Activated CD4-positive, alpha-beta T cell treated with anti-CD3 and anti-CD28 coated beads, Interleukin-2, amount 10 ng/mL, durations not matched to agents 7 days and 5 days (primary cell): ENCODE measurements at regions not wholly inside any gene's neighbourhood (a gene's known extent, or its start where the extent isn't known, plus 50 kb on each side); places are given as distances from the start of the nearest gene placed in this dataset.
"Not testable (repeated sequence)": the region's sequence is repeated elsewhere in the genome, so short reads cannot be mapped to it uniquely, and the experiment has no call there.

ENCODE experiments used
- CTCF ChIA-PET: fragments of 350-600 bp; sonication (Branson Sonifier 250); formaldehyde crosslinking; loops from one replicate; lab custom pipeline; 2021; ENCODE audit warnings: antibody characterized with exemption; lab: Charles Lee
- POLR2A ChIA-PET: fragments of 350-600 bp; sonication (Branson Sonifier 250); formaldehyde crosslinking; loops from one replicate; lab custom pipeline; 2021; ENCODE audit warnings: antibody characterized with exemption; lab: Charles Lee
- DNase-seq: peaks from one replicate; pipeline ENCODE4 v3.0.0-alpha.2; 2020
- H3K27ac Mint-ChIP-seq: one replicate; pipeline ENCODE4 v1.8.0; 2021; ENCODE audit warnings: mild to moderate bottlenecking, moderate library complexity, mixed read lengths
- H3K27me3 Mint-ChIP-seq: one replicate; pipeline ENCODE4 v1.8.0; 2021; ENCODE audit warnings: mixed read lengths
- H3K36me3 Mint-ChIP-seq: one replicate; pipeline ENCODE4 v1.8.0; 2021; ENCODE audit warnings: low read depth, mixed read lengths
- H3K4me1 Mint-ChIP-seq: one replicate; pipeline ENCODE4 v1.8.0; 2021; ENCODE audit warnings: mixed read lengths
- H3K4me3 Mint-ChIP-seq: one replicate; pipeline ENCODE4 v1.8.0; 2021; ENCODE audit warnings: mild to moderate bottlenecking, moderate library complexity, mixed read lengths
- H3K9me3 Mint-ChIP-seq: one replicate; pipeline ENCODE4 v1.8.0; 2021; ENCODE audit warnings: mixed read lengths

DNA sequence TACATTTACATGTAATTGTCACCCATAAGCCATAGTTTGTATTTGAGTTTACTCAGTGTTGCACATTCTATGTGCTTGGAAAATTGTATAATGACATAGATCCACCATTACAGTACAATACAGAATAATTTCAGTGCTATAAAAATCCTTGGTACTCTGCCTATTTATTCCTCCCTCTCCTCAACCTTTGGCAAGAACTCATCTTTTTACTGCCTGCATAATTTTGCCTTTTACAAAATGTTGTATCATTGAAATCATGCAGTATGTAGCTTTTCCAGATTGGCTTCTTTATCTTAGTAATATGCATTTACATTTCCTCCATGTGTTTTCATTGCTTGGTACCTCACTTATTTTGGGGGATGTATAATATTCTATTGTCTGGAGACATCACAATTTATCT is 786.9 kb upstream of the SEMA6D start:
- no peaks in the 10 kb centered on the region for H3K27me3 Mint-ChIP-seq
- H3K36me3 Mint-ChIP-seq: no peaks in the 10 kb centered on the region
- no peaks in the 10 kb centered on the region for H3K4me1 Mint-ChIP-seq
- peaks cover 2% of the 10 kb centered on the region for H3K9me3 Mint-ChIP-seq
- ChIA-PET CTCF (no interaction called here), POLR2A (no interaction called here)
- H3K27ac Mint-ChIP-seq: no peak overlapping the region
- H3K4me3 Mint-ChIP-seq: no peak overlapping the region
- DNase-seq: no peak

DNA sequence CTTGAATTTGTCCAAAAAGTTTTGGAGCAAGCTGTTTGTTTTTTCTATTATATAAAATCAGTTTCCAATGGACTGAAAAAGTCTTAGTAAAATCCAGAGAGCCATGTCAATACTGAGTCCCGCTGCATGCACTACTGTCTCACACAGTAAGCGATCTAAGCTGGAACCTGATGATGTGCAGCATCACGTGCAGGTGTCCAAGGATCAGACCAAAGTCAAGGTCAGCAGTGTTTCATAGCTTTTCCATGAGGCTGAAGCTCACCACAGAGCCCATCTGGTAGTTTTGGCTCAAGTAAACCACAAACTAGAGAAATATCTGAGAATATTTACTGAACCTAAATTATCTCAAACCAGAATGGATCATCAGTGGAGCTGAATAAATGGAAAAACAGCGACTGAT is 784.0 kb upstream of the SEMA6D start:
- CTCF ChIA-PET: no interaction called here
- POLR2A ChIA-PET: no interaction called here
- H3K9me3 Mint-ChIP-seq: peaks cover 2% of the 10 kb centered on the region
- no peak overlapping the region for H3K27ac Mint-ChIP-seq
- H3K4me1 Mint-ChIP-seq: no peaks in the 10 kb centered on the region
- no peaks in the 10 kb centered on the region for H3K27me3 Mint-ChIP-seq
- no peaks in the 10 kb centered on the region for H3K36me3 Mint-ChIP-seq
- H3K4me3 Mint-ChIP-seq: no peak overlapping the region
- DNase-seq: no peak

DNA sequence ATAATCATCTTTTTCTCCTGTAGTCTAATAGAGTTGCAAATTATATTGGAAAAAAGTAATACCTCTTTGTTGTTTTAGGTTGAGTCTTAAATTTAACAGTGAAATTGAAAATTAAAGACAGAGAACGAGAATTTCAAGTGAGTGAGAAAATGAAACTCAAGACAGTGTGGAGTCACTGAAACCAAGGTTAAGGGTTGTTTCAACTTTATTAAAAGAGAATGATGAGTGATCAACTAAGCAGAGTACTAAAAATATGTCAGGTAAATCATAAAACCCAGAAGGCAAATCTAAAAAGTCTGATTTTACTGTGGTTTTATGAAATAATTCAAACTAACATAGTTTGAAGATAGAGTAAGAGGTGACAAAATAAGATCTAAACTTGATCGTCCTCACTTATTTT is 782.5 kb upstream of the SEMA6D start:
- ChIA-PET CTCF (no interaction called here), POLR2A (no interaction called here)
- H3K4me3 Mint-ChIP-seq: no peak overlapping the region
- no peaks in the 10 kb centered on the region for H3K36me3 Mint-ChIP-seq
- no peak overlapping the region for H3K27ac Mint-ChIP-seq
- no peak for DNase-seq
- H3K27me3 Mint-ChIP-seq: no peaks in the 10 kb centered on the region
- H3K4me1 Mint-ChIP-seq: no peaks in the 10 kb centered on the region
- peaks cover 7% of the 10 kb centered on the region for H3K9me3 Mint-ChIP-seq

DNA sequence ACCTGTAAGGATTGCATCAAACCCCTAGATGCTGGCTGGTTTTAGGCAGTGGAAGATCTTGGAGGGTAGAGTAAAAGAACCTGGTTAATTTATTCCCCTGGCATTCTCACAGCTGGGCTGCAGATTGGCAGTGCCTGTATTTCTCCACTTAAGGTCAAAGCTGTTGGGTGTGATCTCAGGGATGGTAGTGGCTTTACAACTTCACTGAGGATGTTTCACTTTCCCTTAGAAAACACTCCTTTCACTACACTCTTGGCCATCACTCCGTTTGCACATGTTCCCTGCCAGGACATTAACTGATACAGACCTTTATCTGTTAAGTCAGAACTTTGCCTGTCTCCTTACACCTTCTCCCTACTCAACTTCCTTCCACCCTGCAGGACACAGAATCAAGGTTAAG is 779.1 kb upstream of the SEMA6D start:
- POLR2A ChIA-PET: no interaction called here

DNA sequence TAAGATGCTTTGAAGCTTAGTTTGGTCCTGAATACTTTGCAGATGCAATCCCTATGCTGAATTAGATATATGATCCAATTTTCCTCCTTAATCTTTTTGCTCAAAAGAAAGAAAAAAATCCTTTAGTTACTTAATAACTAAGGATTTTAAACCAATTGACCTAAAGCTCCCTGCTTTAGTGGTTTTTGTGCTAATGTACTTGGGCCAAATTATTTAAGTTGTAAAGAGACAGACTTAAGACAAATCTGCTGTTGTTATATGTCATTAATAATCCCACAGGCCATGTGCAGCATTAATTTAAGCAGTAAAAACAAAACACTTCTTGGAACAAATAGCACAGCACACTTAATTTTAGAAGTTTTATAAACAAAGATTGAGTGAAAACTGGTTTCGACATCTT is 776.1 kb upstream of the SEMA6D start:
- Mint-ChIP-seq H3K4me1 (no peaks in the 10 kb centered on the region), H3K36me3 (no peaks in the 10 kb centered on the region), H3K27me3 (no peaks in the 10 kb centered on the region), H3K4me3 (no peak overlapping the region), H3K9me3 (peaks cover 18% of the 10 kb centered on the region), H3K27ac (no peak overlapping the region)
- ChIA-PET POLR2A (no interaction called here), CTCF (no interaction called here)
- DNase-seq: no peak

More for the DNA sequence above, 779.1 kb upstream of the SEMA6D start:
- DNase-seq: no peak
- Mint-ChIP-seq H3K27me3 (no peaks in the 10 kb centered on the region), H3K36me3 (no peaks in the 10 kb centered on the region), H3K27ac (no peak overlapping the region), H3K4me3 (no peak overlapping the region), H3K9me3 (peaks cover 17% of the 10 kb centered on the region), H3K4me1 (no peaks in the 10 kb centered on the region)
- CTCF ChIA-PET: no interaction called here

DNA sequence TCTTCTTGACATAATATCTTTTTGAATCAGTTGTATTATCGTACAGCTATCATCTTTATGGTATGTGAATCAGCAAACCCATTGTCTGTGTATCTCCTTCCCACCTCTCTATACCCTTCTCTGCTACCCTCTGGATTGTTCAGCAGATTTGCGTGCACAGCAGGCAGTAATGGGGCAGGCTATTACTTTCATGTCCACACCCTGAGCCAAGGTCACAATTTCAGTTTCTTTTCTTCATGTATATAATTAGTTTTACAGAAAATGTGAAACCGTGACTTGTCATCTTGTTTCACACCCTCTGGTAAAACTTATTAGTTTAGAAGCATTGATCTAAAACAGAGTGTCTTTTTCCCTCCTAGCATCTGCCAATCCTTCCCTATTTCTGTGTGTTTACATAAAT is 770.4 kb upstream of the SEMA6D start:
- H3K9me3 Mint-ChIP-seq: peaks cover 20% of the 10 kb centered on the region
- H3K27me3 Mint-ChIP-seq: no peaks in the 10 kb centered on the region
- no peak overlapping the region for H3K27ac Mint-ChIP-seq
- ChIA-PET CTCF (interaction anchor here (0.5 kb wide), 1 partner anchor 1243 kb away, joined by 4 read pairs; no protein-coding TSS in a partner anchor), POLR2A (no interaction called here)
- no peaks in the 10 kb centered on the region for H3K36me3 Mint-ChIP-seq
- H3K4me3 Mint-ChIP-seq: no peak overlapping the region
- no peak for DNase-seq
- H3K4me1 Mint-ChIP-seq: no peaks in the 10 kb centered on the region

DNA sequence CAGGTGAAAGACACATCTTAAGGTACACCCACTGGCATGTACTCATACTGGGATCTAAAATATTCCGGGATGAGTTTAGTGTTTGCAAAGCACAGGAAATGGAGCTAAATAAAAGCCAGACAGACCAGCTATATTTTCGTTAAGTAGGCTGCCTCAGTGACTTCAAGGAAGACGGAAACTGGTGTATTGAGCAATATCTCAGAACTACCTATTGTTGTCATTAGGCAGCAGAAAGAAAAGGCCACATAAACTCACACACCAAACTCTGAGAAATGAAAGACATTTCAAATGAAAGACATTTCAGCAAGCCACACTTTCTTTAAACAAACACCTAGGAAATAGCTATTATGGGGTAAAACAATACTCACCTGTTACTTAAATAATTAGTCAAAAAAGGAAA is 761.7 kb upstream of the SEMA6D start:
- H3K4me3 Mint-ChIP-seq: no peak overlapping the region
- no peaks in the 10 kb centered on the region for H3K4me1 Mint-ChIP-seq
- H3K27ac Mint-ChIP-seq: no peak overlapping the region
- no peak for DNase-seq
- ChIA-PET POLR2A (no interaction called here), CTCF (no interaction called here)
- no peaks in the 10 kb centered on the region for H3K36me3 Mint-ChIP-seq
- H3K27me3 Mint-ChIP-seq: no peaks in the 10 kb centered on the region
- peaks cover 6% of the 10 kb centered on the region for H3K9me3 Mint-ChIP-seq

DNA sequence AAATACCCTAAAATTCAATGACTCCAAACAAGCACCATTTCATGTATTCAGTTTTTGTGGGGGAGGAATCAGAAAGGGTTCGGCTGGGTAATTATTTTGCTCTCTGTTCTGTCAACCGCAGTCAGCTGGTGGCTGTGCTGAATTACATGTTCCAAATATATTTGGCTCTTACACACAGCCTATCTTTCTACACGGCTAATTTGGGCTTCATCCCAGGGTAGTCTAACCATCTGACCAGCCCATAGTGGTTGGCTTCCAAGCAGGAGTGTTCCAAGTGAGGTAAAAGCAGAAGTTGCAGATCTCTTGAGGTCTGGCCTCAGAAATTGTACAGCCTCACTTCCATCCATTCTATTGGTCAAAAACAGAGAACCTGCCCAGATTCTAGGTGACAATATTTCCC is 760.8 kb upstream of the SEMA6D start:
- no peak overlapping the region for H3K27ac Mint-ChIP-seq
- ChIA-PET CTCF (no interaction called here), POLR2A (no interaction called here)
- no peaks in the 10 kb centered on the region for H3K36me3 Mint-ChIP-seq
- peaks cover 5% of the 10 kb centered on the region for H3K9me3 Mint-ChIP-seq
- H3K4me1 Mint-ChIP-seq: no peaks in the 10 kb centered on the region
- DNase-seq: no peak
- H3K4me3 Mint-ChIP-seq: no peak overlapping the region
- H3K27me3 Mint-ChIP-seq: no peaks in the 10 kb centered on the region

DNA sequence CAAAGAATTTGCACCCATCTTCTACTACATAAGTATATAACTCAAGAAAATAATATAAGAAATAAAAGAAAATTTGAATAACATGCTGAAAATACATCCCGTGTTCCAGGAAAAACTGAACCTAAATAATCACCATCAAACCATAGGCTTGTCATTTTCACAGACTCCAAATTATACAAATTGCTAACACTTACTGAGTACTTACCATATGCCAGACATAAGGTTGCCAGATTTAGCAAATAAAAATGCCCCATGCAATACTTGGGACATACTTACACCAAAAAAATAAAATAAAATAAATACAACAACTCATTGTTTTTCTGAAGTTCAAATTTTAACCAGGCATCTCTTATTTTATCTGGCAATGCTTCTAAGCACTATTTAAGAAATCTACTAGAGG is 760.4 kb upstream of the SEMA6D start:
- no peak overlapping the region for H3K27ac Mint-ChIP-seq
- DNase-seq: no peak
- POLR2A ChIA-PET: no interaction called here
- H3K9me3 Mint-ChIP-seq: peaks cover 3% of the 10 kb centered on the region
- H3K27me3 Mint-ChIP-seq: no peaks in the 10 kb centered on the region
- H3K36me3 Mint-ChIP-seq: no peaks in the 10 kb centered on the region
- H3K4me1 Mint-ChIP-seq: no peaks in the 10 kb centered on the region
- CTCF ChIA-PET: no interaction called here
- H3K4me3 Mint-ChIP-seq: no peak overlapping the region

DNA sequence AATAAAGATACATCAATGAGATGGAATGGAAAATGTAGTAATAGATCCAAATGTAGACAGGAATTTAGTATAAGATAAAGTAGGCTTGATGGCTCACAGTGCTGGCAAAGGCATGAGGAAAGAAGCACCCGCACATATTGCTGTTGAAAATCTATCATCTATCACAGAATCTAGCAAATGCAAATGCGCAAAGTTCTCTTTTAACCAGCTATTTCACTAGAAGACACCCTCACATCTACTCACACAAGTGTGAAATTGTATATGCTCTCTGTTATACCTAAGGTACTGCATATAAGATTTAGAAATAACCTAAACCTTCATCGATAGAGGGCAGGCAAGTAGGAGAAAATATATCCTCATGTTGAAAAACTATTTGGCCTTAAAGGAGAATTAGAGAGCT is 756.7 kb upstream of the SEMA6D start:
- H3K9me3 Mint-ChIP-seq: peaks cover 7% of the 10 kb centered on the region
- no peak overlapping the region for H3K27ac Mint-ChIP-seq
- DNase-seq: no peak
- no peak overlapping the region for H3K4me3 Mint-ChIP-seq
- no peaks in the 10 kb centered on the region for H3K4me1 Mint-ChIP-seq
- H3K36me3 Mint-ChIP-seq: no peaks in the 10 kb centered on the region
- H3K27me3 Mint-ChIP-seq: no peaks in the 10 kb centered on the region
- POLR2A ChIA-PET: no interaction called here
- CTCF ChIA-PET: no interaction called here

DNA sequence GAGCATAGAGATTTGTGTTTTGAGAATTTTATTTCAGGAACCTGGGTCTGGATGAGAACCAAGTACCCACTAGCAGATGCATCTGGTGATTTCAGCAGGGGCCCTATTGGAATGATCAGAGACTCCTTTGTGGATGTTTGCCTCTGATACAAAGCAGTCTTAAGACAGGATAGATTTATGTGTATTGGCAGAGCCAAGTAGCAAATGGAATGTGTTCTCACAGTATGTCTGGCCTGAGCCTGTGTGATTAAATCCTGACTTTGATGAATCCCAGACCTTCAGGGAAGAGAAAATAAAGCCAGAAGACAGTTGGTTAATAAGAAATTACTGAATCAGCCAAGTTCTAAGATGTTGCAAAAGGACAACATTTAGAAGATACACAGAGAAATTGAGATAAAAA is 755.5 kb upstream of the SEMA6D start:
- no peak for DNase-seq
- Mint-ChIP-seq H3K4me3 (no peak overlapping the region), H3K36me3 (no peaks in the 10 kb centered on the region), H3K9me3 (peaks cover 7% of the 10 kb centered on the region), H3K4me1 (no peaks in the 10 kb centered on the region), H3K27ac (no peak overlapping the region), H3K27me3 (no peaks in the 10 kb centered on the region)
- CTCF ChIA-PET: no interaction called here
- POLR2A ChIA-PET: no interaction called here

DNA sequence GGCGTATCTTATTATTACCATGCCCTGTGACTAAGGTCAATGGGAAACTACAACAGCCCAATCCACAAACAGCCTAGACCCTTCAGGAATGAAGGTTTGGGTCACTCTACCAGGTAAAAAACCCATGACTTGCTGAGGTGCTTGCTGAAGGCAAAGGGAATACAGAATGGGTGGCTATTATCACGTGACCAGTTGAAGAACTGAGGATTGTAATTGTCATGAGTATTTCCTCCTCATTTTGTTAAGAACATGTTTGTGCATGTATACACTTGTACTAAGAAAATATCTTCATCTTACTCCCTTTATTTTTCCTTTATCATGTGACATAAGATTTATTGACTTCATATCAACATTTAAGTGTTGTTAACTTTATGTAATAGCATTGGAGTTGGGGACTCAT is 729.2 kb upstream of the SEMA6D start:
- not testable (repeated sequence) for H3K27ac Mint-ChIP-seq

DNA sequence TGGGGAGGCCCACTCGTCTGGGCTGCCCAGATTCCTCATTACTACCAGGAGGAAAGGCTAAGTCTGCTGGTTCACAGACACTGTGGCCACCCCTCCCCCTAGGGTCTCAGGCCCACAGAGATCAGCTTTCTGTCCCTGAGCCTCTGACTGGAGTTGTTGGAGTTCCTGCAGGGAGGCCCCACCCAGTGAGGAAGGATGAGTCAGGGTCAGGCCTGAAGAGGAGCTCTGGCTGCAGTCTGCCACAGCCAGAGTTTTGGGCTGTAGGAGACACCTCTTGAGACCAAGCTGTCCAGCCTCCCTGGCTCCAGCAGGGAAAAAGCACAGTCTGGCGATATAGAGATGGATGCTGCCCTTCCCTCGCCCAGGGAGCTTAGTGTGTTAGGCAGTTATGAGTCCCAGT is 720.9 kb upstream of the SEMA6D start:
- peaks cover 19% of the 10 kb centered on the region for H3K9me3 Mint-ChIP-seq
- POLR2A ChIA-PET: no interaction called here
- no peak overlapping the region for H3K4me3 Mint-ChIP-seq
- no peak for DNase-seq
- H3K4me1 Mint-ChIP-seq: no peaks in the 10 kb centered on the region
- H3K27ac Mint-ChIP-seq: no peak overlapping the region
- no peaks in the 10 kb centered on the region for H3K36me3 Mint-ChIP-seq
- CTCF ChIA-PET: no interaction called here
- no peaks in the 10 kb centered on the region for H3K27me3 Mint-ChIP-seq

More for the DNA sequence above, 729.2 kb upstream of the SEMA6D start:
- POLR2A ChIA-PET, CTCF ChIA-PET, H3K36me3 Mint-ChIP-seq, H3K27me3 Mint-ChIP-seq, H3K4me3 Mint-ChIP-seq, H3K4me1 Mint-ChIP-seq, DNase-seq: not testable (repeated sequence)
- peaks cover 24% of the 10 kb centered on the region for H3K9me3 Mint-ChIP-seq

DNA sequence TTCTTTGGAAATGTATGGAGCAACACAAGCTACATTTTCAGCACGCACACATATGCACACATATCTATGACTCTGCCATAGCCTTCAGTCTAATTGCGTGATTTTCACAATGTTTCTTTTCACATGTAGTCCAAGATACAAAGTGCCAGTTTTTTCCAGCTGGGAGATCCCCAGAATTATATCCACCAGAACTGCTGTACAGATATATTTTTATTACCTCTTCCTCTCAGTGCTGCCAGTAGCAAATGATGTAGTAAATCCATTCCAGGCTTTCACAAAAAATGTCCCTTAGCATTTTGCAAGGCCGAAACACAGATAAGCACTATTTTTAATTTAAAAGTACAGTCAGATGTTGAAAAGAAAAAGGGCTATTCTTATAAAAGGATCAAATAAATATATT is 719.8 kb upstream of the SEMA6D start:
- ChIA-PET CTCF (no interaction called here), POLR2A (no interaction called here)
- no peak for DNase-seq
- no peaks in the 10 kb centered on the region for H3K27me3 Mint-ChIP-seq
- no peak overlapping the region for H3K27ac Mint-ChIP-seq
- H3K4me1 Mint-ChIP-seq: no peaks in the 10 kb centered on the region
- no peak overlapping the region for H3K4me3 Mint-ChIP-seq
- H3K36me3 Mint-ChIP-seq: no peaks in the 10 kb centered on the region
- peaks cover 15% of the 10 kb centered on the region for H3K9me3 Mint-ChIP-seq
